H4 (cell line): ENCODE measurements at regions not wholly inside any gene's neighbourhood (a gene's known extent, or its start where the extent isn't known, plus 50 kb on each side); places are given as distances from the start of the nearest gene placed in this dataset.
A peak's percentile ranks its signal among the peaks of the same experiment; 100 is the strongest.
"Not testable (repeated sequence)": the region's sequence is repeated elsewhere in the genome, so short reads cannot be mapped to it uniquely, and the experiment has no call there.

Experiments used
- DNase-seq: peaks from one replicate; pipeline ENCODE4 v3.0.0-alpha.2; 2015; ENCODE audit warnings: low spot score

DNA sequence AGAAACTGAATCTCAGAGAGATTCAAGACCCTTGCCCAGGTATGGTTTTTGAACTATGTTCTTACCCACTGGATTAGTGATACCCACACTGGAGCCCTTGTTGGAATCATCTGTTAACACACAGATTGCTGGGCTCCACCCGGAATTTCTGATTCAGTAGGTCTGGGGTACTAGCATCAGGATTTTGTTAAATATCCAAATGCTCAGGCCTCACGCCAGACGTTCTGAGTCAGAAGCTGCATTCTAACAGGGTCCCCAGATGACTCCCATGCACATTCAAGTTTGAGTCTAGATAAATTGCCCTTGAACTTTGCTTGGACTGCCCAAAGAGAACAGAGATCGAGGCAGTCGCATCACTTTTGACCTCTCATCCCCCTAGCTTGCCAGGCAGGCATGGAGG lies 182.0 kb upstream of the WWC1 start:
- DNase-seq: no peak

DNA sequence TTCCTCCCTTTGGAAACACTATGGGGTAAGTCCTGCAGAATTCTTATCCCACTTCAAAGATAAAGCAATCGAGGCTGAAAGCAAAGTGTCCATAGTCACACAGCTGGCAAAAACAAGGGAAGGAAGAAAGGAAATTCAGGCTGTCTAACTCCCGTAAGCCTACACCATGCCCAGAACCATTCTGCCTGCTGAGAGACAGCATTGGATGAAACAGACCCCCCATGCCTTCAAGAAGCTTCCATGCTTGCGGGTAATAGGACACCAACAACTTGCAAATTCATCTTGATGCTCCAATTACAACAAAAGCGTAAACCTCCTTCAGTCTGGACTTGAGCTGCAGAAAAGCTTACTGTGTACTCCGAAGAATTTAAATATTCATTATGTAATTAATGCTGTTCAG lies 181.1 kb upstream of the WWC1 start:
- DNase-seq: no peak

DNA sequence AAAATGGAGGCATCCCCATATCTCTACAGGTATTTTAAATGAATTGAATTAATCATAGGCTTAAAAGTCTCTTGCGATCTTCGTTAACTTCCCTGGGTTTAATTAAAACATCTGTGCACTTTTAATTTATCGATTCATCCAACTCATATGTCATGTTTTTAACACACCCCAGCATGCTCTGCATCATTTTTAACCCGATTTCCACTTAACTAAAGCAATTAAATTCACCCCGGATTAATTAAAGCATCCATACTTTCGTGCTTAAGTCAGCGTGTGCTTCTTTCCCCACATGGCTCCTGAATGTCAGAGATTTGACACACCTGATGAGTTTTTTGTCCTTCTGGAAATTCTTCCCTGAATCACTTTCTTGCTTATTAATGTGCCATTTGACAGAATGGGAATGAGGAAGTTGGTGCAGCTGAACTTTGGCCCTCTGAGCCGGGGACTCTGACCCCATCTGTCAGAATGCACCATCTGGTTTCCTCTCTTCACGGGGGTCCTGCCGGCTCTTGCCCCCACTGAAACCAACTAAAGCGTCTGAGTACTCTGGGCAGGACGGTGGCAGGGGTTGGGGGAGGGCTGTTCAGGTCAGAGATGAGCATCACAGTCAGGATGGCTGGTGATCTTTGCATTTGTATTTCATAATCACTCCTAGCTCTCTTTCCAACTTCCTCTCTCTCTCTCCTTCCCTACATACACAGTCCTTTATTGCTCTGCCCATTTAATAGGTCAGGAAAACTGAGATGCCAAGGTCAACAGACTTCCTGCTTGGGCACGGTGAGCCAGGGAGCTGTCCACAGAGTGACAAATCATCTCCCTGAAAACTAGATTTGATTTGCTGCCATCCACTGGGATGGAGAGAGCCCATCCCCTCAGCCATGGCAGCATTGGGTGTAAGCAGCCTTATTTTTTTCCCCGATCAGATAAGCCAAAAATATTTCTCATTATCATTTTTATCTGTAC lies 180.3 kb upstream of the WWC1 start:
- DNase-seq: no peak

DNA sequence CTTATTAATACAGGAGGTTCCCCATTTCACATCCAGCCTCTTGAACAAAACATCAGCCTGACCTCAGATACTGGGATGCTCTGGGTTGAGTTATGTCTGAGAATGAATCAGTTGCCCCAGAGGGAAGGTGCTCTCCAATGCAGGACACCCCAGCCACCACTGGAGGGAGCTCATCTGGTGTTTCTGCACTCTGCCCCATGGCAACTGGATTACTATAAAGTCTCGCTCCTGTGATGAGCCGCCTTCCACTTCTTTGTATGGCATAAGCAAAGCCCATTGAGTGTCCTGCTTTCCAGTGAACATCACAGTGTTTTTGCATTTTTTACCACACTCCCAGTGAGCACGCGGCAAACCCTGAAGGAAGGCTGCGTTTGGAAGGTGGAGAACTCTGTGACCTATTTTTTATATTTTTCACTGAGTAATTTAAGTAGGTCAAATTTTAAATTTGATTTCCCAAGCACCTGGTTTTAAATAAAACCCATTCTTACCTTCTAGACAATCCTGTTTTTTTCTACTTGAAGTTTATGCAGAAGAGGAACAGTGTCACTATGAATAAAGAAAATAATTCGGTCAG lies 176.9 kb upstream of the WWC1 start:
- DNase-seq: peak; percentile 63

DNA sequence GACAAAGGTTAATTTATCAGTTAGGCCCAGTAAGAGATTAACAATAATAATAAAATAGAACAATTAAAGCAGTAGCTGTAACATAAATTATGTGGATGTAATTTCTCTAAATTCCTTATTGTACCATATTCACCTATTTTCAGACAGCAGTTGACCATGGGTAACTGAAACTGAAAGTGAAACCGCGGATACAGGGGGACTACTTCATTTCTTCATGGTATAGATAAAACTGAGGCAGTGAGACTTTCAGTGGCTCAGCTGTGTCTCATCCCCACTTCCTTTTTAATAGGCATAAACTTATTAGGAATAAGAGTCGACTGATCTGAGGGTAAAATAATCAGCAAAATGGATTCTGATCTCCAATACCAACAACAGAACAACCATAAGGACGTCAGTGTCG lies 174.0 kb upstream of the WWC1 start:
- no peak for DNase-seq

DNA sequence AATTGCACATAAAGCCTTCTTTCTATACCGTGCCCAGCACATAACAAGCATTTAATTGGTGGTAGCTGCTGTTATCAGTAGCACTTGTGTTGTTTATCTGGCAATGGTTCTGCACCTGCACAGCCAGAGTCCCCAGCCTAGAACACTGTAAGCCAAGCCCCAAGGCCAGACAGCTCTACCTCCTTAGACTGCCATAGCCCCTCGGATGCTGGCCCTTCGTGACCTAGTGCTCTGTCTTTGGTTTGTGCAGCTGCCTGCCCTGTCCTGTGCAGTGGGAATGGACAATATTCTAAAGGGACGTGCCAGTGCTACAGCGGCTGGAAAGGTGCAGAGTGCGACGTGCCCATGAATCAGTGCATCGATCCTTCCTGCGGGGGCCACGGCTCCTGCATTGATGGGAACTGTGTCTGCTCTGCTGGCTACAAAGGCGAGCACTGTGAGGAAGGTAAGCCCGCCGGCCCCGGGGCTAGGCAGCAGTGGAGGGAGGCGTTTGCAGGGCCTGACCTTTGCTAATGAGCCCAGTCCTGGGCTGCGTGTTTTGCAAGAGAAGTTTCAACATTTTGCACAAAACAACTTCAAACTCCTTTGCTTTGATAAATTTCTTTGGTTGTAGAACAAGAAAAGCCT lies 173.3 kb upstream of the WWC1 start:
- DNase-seq: no peak

DNA sequence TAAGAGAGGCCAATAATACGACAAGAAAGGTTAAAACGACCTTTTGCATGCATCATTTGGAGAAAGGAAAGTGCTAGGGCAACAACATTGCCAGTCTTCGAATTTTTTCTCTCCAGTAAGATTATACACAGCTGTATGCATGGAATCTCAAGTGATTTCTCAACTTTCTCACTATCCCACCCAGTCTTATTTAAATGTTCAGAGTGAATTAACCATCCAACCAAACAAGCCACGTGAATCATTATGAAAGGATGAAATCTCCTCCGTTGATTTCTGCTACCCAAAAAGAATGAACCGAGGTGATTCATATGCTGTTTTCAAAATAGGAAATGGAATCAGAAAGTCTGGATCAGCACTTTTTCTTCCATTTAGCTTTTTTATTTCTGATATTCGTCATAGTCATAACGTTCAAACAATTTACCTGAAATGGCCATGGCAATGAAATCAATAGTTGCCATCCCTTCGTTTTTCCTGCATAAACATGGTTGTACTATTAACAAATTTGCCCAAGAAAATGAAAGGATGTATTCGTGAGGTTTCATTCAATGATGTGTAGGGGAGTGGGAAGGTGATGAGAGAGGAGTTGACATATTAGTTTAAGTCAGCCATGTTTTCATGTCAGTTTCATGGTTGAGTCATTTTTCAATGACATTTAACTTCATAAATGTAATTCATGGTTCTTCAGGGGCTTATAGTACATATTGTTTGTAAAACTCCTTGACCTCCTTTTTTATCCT lies 170.9 kb upstream of the WWC1 start:
- DNase-seq: no peak

DNA sequence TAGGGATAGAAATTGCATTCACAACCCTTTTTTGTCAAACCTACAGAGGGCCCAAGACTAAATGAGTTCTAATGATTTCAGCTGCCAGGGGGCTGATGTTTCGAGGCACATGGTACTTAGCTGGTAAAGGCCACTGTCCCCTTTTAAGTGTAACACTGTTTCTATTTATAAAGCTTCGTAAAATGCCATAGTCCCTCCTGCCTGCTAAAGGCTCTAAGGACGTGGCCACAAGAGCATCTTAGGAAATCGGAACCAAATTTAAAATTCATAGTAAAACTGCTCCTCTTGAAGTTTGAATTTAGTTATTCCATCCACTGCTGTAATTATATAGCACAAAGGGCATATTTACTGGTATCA lies 170.3 kb upstream of the WWC1 start:
- no peak for DNase-seq

DNA sequence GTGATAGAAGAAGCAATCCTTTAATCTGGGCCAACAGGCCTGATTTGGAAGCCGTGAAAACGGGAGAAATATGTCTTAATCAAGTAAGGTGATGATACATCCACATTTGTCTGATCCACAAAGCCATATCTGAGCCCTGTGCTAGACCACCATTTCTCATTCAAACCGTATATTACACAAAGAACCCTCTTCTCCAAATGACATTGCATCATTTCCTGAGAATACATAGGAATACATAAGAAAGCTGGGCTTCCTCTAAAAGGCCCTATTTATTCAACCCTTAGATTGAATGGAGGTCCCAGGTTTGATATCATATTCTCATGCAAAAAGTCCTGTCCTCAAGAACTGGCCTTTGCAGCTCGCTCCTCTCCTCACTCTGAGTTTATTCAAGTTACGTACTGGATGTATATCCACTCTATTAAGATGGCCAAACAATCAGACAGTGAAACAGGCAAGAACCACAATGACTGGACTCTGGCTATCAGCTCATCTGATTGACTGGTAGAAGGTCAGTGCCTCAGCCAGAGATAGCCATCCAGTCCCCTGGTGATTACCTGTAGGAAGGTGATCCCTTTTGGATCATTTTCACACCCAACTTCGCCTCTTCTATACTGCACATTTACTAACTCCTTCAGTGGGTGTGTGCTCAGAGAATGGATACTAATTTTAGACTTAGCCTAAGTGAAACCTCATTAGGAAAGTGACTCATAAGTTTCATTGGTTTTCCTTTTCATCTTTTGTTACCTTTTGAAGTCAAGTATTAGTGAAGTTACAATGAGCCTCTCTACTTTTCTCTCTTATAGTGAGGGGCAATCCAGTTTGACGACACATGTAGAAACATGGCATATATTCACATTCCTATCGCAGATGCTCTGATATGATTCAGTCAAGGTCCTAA lies 167.6 kb upstream of the WWC1 start:
- no peak for DNase-seq

DNA sequence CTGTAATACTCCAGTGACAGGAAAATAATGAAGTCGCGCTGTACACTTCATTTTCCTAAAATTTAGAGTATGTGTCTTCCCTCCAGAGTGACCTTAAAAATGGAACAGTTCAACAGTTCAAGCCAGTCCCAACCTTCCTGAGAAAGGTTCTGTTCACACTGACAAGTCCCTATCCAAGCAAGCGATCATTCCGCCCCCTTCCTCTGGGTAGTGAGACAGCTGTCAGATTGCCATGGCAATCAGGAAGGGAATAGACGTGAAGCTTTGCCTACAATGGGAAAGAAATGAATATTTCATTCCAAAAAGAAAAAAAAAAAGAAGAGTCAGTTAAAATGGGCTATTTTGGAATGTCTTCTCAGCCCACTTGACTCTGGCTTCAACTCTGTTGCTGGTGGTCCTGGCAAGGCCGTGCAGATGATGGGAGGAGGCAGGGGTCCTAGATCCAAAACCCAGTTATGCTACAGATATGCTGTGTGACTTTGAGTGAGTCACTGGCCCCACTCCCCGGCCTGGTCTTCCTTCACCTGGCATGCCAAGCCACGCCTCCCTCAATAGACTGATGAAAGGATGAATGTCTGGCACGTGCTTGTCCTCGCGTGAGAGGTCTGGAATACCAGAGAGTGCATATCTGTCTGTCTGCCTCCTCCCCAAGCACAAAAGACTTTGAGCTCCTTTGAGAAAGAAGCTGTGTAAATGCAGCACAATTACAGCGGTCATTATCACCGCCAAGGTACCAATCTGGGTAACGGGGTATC lies 165.8 kb upstream of the WWC1 start:
- no peak for DNase-seq

DNA sequence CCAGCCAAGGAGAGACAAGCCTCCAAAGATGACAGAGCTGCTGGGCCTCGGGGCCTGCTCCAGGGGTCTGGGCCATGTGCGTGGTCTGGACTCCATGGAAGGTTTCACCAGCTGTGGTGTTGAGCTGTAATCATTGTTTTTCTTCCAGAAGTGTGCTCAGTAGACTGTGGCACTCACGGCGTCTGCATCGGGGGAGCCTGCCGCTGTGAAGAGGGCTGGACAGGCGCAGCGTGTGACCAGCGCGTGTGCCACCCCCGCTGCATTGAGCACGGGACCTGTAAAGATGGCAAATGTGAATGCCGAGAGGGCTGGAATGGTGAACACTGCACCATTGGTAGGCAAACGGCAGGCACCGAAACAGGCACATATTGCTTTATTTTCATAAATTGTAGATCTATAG lies 164.8 kb upstream of the WWC1 start:
- DNase-seq: no peak

DNA sequence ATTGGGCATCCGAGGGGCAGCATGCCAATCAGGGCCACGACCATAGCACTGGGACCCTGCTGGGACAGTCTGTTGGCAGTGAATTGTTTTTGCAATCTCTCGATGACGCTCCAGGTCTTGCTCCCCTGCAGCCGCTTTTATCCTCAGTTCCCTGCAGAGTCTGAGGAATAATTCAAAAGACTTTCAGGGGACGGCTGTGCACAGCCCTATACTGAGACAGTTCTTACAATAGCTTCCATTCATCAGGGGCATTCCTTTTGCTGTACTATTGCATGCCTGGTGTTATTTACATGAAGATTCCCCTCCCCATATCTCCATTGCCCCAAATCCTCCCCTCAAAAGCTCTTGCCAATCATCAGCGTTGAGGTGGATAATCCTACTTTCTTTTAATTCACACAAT lies 163.3 kb upstream of the WWC1 start:
- DNase-seq: no peak

DNA sequence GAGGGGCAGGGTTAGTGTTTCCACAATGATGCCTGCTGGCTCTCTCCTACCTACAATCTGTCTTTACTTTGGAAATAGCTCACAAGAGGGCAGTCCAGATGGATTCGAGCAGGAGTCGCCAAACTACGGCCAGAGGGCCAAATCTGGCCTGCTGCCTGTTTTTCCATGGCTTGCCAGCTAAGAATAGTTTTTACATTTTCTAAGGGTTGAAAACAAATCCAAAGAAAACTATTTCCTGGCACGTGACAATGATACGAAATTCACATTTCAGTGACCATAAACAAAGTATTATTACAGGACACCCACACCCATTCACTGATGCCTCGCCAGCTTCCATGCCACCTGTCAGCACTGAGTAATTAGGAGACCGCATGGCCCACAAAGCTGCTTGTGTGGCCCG lies 162.9 kb upstream of the WWC1 start:
- no peak for DNase-seq

DNA sequence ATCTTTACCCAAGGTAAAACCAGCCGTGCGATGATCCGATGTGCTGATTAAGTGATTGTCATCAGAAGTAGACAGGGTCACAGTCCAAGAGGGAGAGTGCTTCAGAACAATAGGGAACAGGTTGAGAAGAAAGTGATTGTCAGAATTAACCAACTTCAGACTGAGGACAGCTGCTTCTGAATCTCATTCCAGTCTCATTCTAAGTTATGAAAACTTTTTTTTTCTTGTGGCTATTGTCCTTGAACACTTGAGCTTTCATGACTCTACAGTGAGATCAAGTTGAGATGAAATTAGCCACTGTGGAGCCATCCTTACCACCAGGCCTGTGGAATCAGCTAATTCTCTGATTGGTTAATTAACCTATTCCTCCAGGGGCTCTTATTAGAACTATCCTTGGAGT lies 159.9 kb upstream of the WWC1 start:
- DNase-seq: no peak

DNA sequence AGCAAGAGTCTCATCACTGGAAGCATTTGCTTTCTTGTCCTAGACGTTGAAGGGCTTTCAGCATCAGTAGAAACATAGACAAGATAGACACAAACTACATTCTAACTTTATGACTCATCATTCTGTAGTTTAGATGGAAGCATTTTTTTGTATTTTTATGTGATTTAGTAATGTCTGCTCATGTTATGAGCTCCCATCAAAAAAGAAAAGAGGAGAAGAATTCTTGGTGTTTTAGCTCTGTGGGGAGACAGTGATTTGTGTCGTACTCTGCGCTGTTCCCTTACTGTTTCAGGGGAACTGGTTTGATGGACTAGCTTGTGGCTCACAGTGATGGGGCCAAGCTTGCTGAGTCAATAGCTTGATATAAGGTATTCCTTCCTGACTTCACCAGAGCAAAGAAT lies 159.2 kb upstream of the WWC1 start:
- no peak for DNase-seq

DNA sequence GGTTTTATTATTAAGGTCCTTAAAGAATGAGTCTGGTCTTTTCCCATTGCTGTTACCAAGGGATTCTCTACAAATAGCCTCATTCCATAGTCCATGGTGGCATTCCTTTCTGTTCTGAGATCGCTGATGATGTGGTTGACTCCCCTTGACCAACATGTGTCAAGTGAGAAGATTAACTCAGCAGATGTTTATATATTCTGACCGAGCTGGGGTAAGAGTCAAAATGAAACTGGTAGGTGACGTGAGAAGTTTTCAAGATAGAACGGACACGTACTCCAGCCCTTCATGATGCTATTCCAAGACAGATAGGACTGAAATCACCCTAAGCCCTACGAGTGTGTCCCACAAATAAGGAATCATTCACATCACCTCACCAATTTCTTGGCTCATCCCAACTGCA lies 155.5 kb upstream of the WWC1 start:
- peak; percentile 10 for DNase-seq

DNA sequence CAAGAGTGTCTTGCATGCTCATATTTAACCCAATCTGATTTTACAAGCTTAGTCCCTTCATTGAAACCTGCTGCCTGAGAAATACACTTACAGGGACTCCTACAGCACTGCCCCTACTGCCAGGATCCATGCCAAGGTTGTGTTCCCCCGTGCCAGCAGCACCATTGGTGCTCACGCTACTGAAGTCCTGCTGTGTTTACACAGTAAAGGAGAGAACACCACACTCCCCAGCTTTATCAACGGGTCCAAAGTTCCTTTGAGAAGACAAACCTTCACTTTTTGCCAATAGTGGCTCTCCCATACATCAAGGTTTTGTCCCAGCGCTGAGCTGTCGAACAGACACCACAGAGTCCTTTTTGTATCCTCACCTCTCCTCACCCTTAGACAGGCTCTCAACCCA lies 155.1 kb upstream of the WWC1 start:
- no peak for DNase-seq

DNA sequence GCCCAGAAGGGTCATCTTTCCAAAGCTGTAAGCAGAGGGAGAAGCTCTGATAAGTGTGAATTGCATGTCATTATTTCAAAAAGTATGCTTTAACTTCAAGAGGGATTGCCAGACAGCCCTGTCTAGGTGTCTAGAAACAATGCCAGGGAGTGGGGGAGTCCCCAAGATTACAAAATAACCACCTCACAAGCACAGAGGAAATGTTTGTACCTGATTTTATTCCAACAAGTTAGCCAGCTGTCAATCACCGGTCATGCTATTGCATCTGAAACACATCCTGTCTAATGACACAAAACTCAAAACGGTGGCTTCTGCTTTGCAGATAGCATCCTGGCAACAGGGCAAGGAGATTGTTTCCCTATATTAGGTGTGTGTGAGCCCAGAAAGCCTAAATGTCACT lies 154.2 kb upstream of the WWC1 start:
- no peak for DNase-seq

DNA sequence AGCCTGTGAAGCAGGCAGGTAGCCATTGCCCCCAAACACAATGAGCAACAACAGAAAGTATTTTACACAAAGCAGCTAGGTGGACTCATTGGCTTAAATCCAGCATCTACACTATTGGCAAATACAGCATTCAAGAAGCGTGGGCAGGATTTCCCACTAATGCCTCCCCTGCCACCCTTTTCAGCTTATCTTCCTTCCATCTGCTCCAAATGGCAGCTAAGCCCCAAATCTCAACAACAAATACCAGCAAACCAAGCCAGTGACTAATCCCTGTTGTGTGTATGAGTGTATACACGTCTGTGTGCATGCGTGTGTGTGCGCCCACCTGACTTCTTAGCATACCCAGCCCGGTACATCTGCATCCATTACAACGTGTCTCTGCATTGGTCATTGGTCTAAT lies 151.2 kb upstream of the WWC1 start:
- no peak for DNase-seq

DNA sequence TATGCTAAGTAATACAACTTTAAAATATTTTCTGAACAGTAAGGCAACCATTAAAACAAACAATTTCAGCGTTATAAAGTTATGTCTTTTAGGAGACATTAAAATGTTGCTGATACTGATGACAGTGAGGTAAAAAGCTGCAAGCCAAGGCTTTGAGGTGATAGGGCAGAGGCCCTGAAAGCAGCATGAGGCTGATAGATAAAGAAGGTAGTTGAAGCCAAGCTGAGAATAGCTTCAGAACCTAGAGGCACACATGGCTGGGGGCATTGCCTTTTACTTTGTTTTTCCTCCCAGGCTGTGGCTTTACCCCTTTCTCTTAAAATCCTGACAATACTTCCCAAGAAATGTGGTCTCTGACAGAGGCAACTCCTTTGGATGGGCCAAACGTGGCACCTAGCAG lies 149.0 kb upstream of the WWC1 start:
- no peak for DNase-seq

DNA sequence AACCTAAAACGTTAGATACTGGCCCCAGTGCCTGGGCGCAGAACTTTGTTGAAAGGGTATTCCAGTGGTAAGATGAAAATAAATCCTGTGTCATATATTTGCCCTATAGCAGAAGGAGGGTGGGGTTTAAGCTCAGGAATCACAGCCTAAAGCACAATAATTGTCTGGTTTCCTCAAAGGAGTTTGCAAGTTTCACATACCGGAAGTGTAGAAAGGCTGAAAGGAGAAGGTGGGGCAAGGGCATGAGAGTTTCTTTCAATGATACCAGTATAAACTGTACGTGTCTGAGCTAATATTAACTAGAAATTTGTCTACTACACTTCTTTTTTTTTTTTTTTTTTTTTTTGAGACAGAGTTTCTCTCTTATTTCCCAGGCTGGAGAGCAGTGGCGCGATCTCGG lies 147.9 kb upstream of the WWC1 start:
- not testable (repeated sequence) for DNase-seq
